ENCODE measurements at regions not wholly inside any gene's neighbourhood (a gene's known extent, or its start where the extent isn't known, plus 50 kb on each side); places are given as distances from the start of the nearest gene placed in this dataset.

- TF ChIP-seq CTCF (IDR thresholded peaks at IDR 0.05) (no peak), POLR2A (IDR thresholded peaks at IDR 0.05) (no peak)
These were observed 287.0 kb downstream of the GAS1 start for GRCh38 chr9:86660146-86660943.
